HG02852 (cell line): ENCODE measurements at regions not wholly inside any gene's neighbourhood (a gene's known extent, or its start where the extent isn't known, plus 50 kb on each side); places are given as distances from the start of the nearest gene placed in this dataset.
"Not testable (repeated sequence)": the region's sequence is repeated elsewhere in the genome, so short reads cannot be mapped to it uniquely, and the experiment has no call there.

Source experiments
- ATAC-seq: cut with Tn5 transposase; IDR thresholded peaks from one replicate; pipeline ENCODE4 v1.9.1; 2021; ENCODE audit warnings: mild to moderate bottlenecking, moderate library complexity; ENCODE audit not compliant: unreplicated experiment

- no peak for ATAC-seq
These were observed 417.7 kb downstream of the IRX1 start for GRCh38 chr5:4013106-4013898.

- ATAC-seq: no peak
These were observed 420.1 kb downstream of the IRX1 start for GRCh38 chr5:4015709-4016108.

- ATAC-seq: no peak
These were observed 421.6 kb downstream of the IRX1 start for GRCh38 chr5:4017076-4017803.

- no peak for ATAC-seq
These were observed 422.4 kb downstream of the IRX1 start for GRCh38 chr5:4018007-4018406.

GRCh38 chr5:4019009-4019769 lies 423.6 kb downstream of the IRX1 start:
- ATAC-seq: no peak

GRCh38 chr5:4019841-4020240 lies 424.2 kb downstream of the IRX1 start:
- ATAC-seq: no peak

GRCh38 chr5:4020400-4020799 lies 424.8 kb downstream of the IRX1 start:
- ATAC-seq: no peak

- no peak for ATAC-seq
These were observed 426.5 kb downstream of the IRX1 start for GRCh38 chr5:4022056-4022670.

- no peak for ATAC-seq
These were observed 427.6 kb downstream of the IRX1 start for GRCh38 chr5:4023091-4023752.

- no peak for ATAC-seq
These were observed 428.2 kb downstream of the IRX1 start for GRCh38 chr5:4023753-4024335.

- ATAC-seq: no peak
These were observed 431.6 kb downstream of the IRX1 start for GRCh38 chr5:4027088-4027734.

GRCh38 chr5:4028384-4028783 lies 432.8 kb downstream of the IRX1 start:
- ATAC-seq: no peak

- ATAC-seq: not testable (repeated sequence)
These were observed 437.9 kb downstream of the IRX1 start for GRCh38 chr5:4033546-4033945.

- no peak for ATAC-seq
These were observed 441.2 kb downstream of the IRX1 start for GRCh38 chr5:4036861-4037260.

- no peak for ATAC-seq
These were observed 443.4 kb downstream of the IRX1 start for GRCh38 chr5:4038994-4039393.

- ATAC-seq: no peak
These were observed 446.7 kb downstream of the IRX1 start for GRCh38 chr5:4042311-4042710.

- ATAC-seq: no peak
These were observed 447.5 kb downstream of the IRX1 start for GRCh38 chr5:4043135-4043534.

- no peak for ATAC-seq
These were observed 449.2 kb downstream of the IRX1 start for GRCh38 chr5:4044881-4045280.

- no peak for ATAC-seq
These were observed 452.8 kb downstream of the IRX1 start for GRCh38 chr5:4048398-4048797.

GRCh38 chr5:4050203-4050602 lies 454.6 kb downstream of the IRX1 start:
- ATAC-seq: no peak
